ENCODE measurements at regions not wholly inside any gene's neighbourhood (a gene's known extent, or its start where the extent isn't known, plus 50 kb on each side); places are given as distances from the start of the nearest gene placed in this dataset.
"Not testable (repeated sequence)": the region's sequence is repeated elsewhere in the genome, so short reads cannot be mapped to it uniquely, and the experiment has no call there.

DNA sequence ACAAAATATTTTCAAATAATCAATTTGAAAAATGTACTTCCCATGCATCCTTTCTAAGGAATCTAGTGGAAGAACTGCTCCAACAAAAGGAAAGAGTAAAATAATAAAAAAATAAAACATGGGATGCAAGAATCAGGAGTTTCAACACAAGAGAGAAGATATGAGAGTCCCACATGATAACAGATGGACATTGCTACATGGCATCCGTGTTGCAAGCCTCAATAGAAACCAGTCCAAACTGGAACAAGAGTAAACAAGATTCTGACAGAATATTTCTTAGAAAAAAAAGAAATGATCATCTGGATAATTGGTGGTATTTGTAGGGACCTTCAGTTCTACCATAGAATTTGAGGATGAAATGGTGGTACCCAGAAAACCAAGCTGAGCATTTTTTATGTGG is 186.8 kb downstream of the FRK start:
- Histone ChIP-seq H3K36me3 (ENCODE audit: insufficient read depth, low read length) (no peaks in the 10 kb centered on the region), H3K9me3 (ENCODE audit: control insufficient read depth, insufficient read depth, low read length) (no peaks in the 10 kb centered on the region), H3K4me1 (ENCODE audit: insufficient read depth, low read length) (no peaks in the 10 kb centered on the region), H3K9ac (ENCODE audit: low read depth, low read length) (no peak overlapping the region)

DNA sequence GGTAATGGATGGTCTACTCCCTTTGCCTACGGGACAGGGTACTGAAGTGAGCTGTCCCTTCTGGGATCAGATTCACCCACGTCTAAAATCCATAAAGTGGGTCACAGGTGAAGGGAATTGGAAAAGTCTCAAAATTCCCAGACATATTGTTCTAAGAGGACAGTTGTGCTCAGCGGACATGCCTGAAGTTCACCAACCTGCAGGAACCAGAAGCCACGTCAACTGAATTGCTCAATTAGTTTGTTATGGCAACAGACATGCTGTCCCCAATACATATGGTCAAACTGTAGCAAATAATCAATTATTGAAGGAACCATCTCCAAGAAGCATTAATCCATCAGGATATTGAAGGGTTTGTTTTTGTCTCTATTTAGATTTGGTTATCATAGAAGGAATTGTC is 190.2 kb downstream of the FRK start:
- Histone ChIP-seq H3K9ac (ENCODE audit: low read depth, low read length) (no peak overlapping the region), H3K36me3 (ENCODE audit: insufficient read depth, low read length) (no peaks in the 10 kb centered on the region), H3K4me1 (ENCODE audit: insufficient read depth, low read length) (no peaks in the 10 kb centered on the region), H3K9me3 (ENCODE audit: control insufficient read depth, insufficient read depth, low read length) (no peaks in the 10 kb centered on the region)

- no peaks in the 10 kb centered on the region for H3K36me3 ChIP-seq (ENCODE audit: insufficient read depth, low read length)
- no peaks in the 10 kb centered on the region for H3K4me1 ChIP-seq (ENCODE audit: insufficient read depth, low read length)
- H3K9me3 ChIP-seq (ENCODE audit: control insufficient read depth, insufficient read depth, low read length), result no peaks in the 10 kb centered on the region
- no peak overlapping the region for H3K9ac ChIP-seq (ENCODE audit: low read depth, low read length)
Observed at GRCh38 chr6:115865914-115866313, 194.8 kb downstream of the FRK start.

GRCh38 chr6:115863211-115863610 is 197.5 kb downstream of the FRK start:
- H3K9ac ChIP-seq (ENCODE audit: low read depth, low read length), result no peak overlapping the region
- H3K4me1 ChIP-seq (ENCODE audit: insufficient read depth, low read length), result no peaks in the 10 kb centered on the region
- H3K9me3 ChIP-seq (ENCODE audit: control insufficient read depth, insufficient read depth, low read length), result no peaks in the 10 kb centered on the region; the same call in 1 of the 2 replicates
- no peaks in the 10 kb centered on the region for H3K36me3 ChIP-seq (ENCODE audit: insufficient read depth, low read length)

DNA sequence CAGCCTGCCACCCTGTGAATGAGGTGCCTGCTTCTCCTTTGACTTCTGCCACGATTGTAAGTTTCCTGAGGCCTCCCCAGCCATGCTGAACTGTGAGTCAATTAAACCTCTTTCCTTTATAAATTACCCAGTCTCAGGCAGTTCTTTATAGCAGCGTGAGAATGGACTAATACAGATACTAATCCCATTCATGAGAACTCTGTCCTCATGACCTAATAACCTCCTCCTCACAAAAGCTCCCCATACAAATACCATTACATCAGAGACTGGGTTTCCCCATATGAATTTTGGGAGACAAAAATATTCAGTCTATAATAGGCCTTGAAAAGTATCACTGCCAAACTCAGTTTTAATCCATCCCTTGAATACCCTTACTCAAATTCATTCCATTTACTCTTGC is 199.0 kb downstream of the FRK start:
- H3K4me1 ChIP-seq (ENCODE audit: insufficient read depth, low read length), result not testable (repeated sequence)

DNA sequence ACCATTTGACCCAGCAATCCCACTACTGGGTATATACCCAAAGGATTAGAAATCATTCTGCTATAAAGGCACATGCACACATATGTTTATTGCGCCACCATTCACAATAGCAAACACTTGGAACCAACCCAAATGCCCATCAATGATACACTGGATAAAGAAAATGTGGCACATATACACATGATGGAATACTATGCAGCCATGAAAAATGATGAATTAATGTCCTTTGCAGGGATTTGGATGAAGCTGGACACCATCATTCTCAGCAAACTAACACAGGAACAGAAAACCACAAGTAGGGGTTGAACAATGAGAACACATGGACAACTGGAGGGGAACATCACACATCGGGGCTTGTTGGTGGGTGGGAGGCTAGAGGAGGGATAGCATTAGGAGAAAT is 201.1 kb downstream of the FRK start:
- not testable (repeated sequence) for H3K9ac ChIP-seq (ENCODE audit: low read depth, low read length); H3K9me3 ChIP-seq (ENCODE audit: control insufficient read depth, insufficient read depth, low read length); H3K36me3 ChIP-seq (ENCODE audit: insufficient read depth, low read length); H3K4me1 ChIP-seq (ENCODE audit: insufficient read depth, low read length)

More for the DNA sequence above, 199.0 kb downstream of the FRK start:
- H3K36me3 ChIP-seq (ENCODE audit: insufficient read depth, low read length); H3K9me3 ChIP-seq (ENCODE audit: control insufficient read depth, insufficient read depth, low read length); H3K9ac ChIP-seq (ENCODE audit: low read depth, low read length): not testable (repeated sequence)

GRCh38 chr6:115854866-115855665 is 205.6 kb downstream of the FRK start:
- no peaks in the 10 kb centered on the region for H3K36me3 ChIP-seq (ENCODE audit: insufficient read depth, low read length)
- no peaks in the 10 kb centered on the region for H3K4me1 ChIP-seq (ENCODE audit: insufficient read depth, low read length)
- H3K9me3 ChIP-seq (ENCODE audit: control insufficient read depth, insufficient read depth, low read length), result peaks cover 5% of the 10 kb centered on the region
- no peak overlapping the region for H3K9ac ChIP-seq (ENCODE audit: low read depth, low read length)

GRCh38 chr6:115847671-115848070 is 213.0 kb downstream of the FRK start:
- H3K4me1 ChIP-seq (ENCODE audit: insufficient read depth, low read length), result no peaks in the 10 kb centered on the region
- H3K9ac ChIP-seq (ENCODE audit: low read depth, low read length), result no peak overlapping the region
- no peaks in the 10 kb centered on the region for H3K36me3 ChIP-seq (ENCODE audit: insufficient read depth, low read length)
- H3K9me3 ChIP-seq (ENCODE audit: control insufficient read depth, insufficient read depth, low read length), result no peaks in the 10 kb centered on the region

DNA sequence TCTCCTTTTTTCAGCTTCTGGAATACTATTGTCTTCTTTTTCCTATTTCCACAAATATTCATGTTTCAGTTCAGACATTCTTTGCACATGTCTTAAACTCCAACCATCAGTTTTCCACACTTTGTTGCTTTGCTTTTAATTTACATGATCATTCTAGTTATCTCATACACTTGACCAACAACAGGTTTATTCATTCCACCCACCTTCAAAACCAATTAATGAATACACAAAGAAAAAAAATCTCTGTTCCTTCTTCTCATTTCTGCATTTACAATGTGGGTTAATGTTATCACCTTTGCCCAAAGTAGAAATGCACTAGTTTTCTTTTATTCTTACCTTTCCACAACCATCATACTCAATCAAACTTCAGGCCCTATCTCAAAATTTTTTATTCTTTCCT is 216.7 kb downstream of the FRK start:
- Histone ChIP-seq H3K4me1 (ENCODE audit: insufficient read depth, low read length) (no peaks in the 10 kb centered on the region), H3K36me3 (ENCODE audit: insufficient read depth, low read length) (no peaks in the 10 kb centered on the region), H3K9ac (ENCODE audit: low read depth, low read length) (no peak overlapping the region), H3K9me3 (ENCODE audit: control insufficient read depth, insufficient read depth, low read length) (no peaks in the 10 kb centered on the region)

GRCh38 chr6:115842338-115842737 is 218.4 kb downstream of the FRK start:
- Histone ChIP-seq H3K4me1 (ENCODE audit: insufficient read depth, low read length) (no peaks in the 10 kb centered on the region), H3K36me3 (ENCODE audit: insufficient read depth, low read length) (no peaks in the 10 kb centered on the region), H3K9ac (ENCODE audit: low read depth, low read length) (no peak overlapping the region), H3K9me3 (ENCODE audit: control insufficient read depth, insufficient read depth, low read length) (no peaks in the 10 kb centered on the region)

- Histone ChIP-seq H3K9ac (ENCODE audit: low read depth, low read length) (no peak overlapping the region), H3K9me3 (ENCODE audit: control insufficient read depth, insufficient read depth, low read length) (no peaks in the 10 kb centered on the region), H3K36me3 (ENCODE audit: insufficient read depth, low read length) (no peaks in the 10 kb centered on the region), H3K4me1 (ENCODE audit: insufficient read depth, low read length) (no peaks in the 10 kb centered on the region)
Observed at GRCh38 chr6:115839583-115840181, 221.0 kb downstream of the FRK start.

GRCh38 chr6:115838763-115839401 is 221.8 kb downstream of the FRK start:
- Histone ChIP-seq H3K4me1 (ENCODE audit: insufficient read depth, low read length) (no peaks in the 10 kb centered on the region), H3K9me3 (ENCODE audit: control insufficient read depth, insufficient read depth, low read length) (no peaks in the 10 kb centered on the region), H3K36me3 (ENCODE audit: insufficient read depth, low read length) (no peaks in the 10 kb centered on the region), H3K9ac (ENCODE audit: low read depth, low read length) (no peak overlapping the region)

- H3K36me3 ChIP-seq (ENCODE audit: insufficient read depth, low read length), result no peaks in the 10 kb centered on the region
- H3K9me3 ChIP-seq (ENCODE audit: control insufficient read depth, insufficient read depth, low read length), result no peaks in the 10 kb centered on the region
- no peak overlapping the region for H3K9ac ChIP-seq (ENCODE audit: low read depth, low read length)
- no peaks in the 10 kb centered on the region for H3K4me1 ChIP-seq (ENCODE audit: insufficient read depth, low read length)
Observed at GRCh38 chr6:115838216-115838615, 222.5 kb downstream of the FRK start.

DNA sequence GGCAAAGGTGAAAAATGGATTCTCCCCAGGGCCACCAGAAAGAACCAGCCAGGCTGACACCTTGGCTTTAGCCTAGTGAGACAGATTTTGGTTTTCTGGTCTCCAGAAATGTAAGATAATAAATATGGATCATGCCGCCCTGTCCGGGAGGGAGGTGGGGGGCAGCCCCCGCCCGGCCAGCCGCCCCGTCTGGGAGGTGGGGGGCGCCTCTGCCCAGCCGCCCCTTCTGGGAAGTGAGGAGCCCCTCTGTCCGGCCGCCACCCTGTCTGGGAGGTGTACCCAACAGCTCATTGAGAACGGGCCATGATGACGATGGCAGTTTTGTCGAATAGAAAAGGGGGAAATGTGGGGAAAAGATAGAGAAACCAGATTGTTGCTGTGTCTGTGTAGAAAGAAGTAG is 224.3 kb downstream of the FRK start:
- not testable (repeated sequence) for H3K9me3 ChIP-seq (ENCODE audit: control insufficient read depth, insufficient read depth, low read length); H3K9ac ChIP-seq (ENCODE audit: low read depth, low read length); H3K4me1 ChIP-seq (ENCODE audit: insufficient read depth, low read length); H3K36me3 ChIP-seq (ENCODE audit: insufficient read depth, low read length)

GRCh38 chr6:115835314-115835713 is 225.4 kb downstream of the FRK start:
- H3K36me3 ChIP-seq (ENCODE audit: insufficient read depth, low read length), result no peaks in the 10 kb centered on the region
- H3K9ac ChIP-seq (ENCODE audit: low read depth, low read length), result no peak overlapping the region
- H3K9me3 ChIP-seq (ENCODE audit: control insufficient read depth, insufficient read depth, low read length), result no peaks in the 10 kb centered on the region
- H3K4me1 ChIP-seq (ENCODE audit: insufficient read depth, low read length), result no peaks in the 10 kb centered on the region
